ENCODE measurements at regions not wholly inside any gene's neighbourhood (a gene's known extent, or its start where the extent isn't known, plus 50 kb on each side); places are given as distances from the start of the nearest gene placed in this dataset.

GRCh38 chr4:41844327-41844726, 90.9 kb upstream of the TMEM33 start:
- no peak for DNase-seq

GRCh38 chr4:41839916-41840854, 91.7 kb upstream of the PHOX2B start:
- H3K4me3 ChIP-seq (ENCODE audit: insufficient read depth in 1 of 2, low read depth in 1 of 2, low read length in 2 of 2) = no peak overlapping the region
- no peak overlapping the region for H2AK5ac ChIP-seq (ENCODE audit: low read length, severe bottlenecking)
- H3K9me3 ChIP-seq (ENCODE audit: control insufficient read depth, low read length) = no peaks in the 10 kb centered on the region
- no peak overlapping the region for H3K23ac ChIP-seq (ENCODE audit: low read length in 2 of 2)
- no peak overlapping the region for H2AFZ ChIP-seq (ENCODE audit: low read depth, low read length)
- H3K4me2 ChIP-seq (ENCODE audit: low read length, poor library complexity, severe bottlenecking) = no peak overlapping the region
- DNase-seq = no peak
- no peaks in the 10 kb centered on the region for H3K79me1 ChIP-seq (replicated peaks; ENCODE audit: low read length, poor library complexity, severe bottlenecking)
- no peak overlapping the region for H3K18ac ChIP-seq (ENCODE audit: low read depth in 1 of 2, low read length in 2 of 2)
- no peak overlapping the region for H4K91ac ChIP-seq (ENCODE audit: low read length)
- no peak overlapping the region for H4K8ac ChIP-seq (ENCODE audit: low read length)
- H3K9ac ChIP-seq (ENCODE audit: low read length) = no peak overlapping the region
- H2BK5ac ChIP-seq (ENCODE audit: low read depth, low read length, poor library complexity, severe bottlenecking) = no peak overlapping the region
- H2BK120ac ChIP-seq (ENCODE audit: low read depth, low read length) = no peak overlapping the region
- no peak overlapping the region for H3K27ac ChIP-seq (ENCODE audit: low read length, poor library complexity, severe bottlenecking)
- peaks cover 0 to 12% of the 10 kb centered on the region in 2 experiments for H3K27me3 ChIP-seq (ENCODE audit: control insufficient read depth in 1 of 2, insufficient read depth in 1 of 2, low read length in 2 of 2)
- H3K14ac ChIP-seq (ENCODE audit: low read length in 2 of 2) = no peak overlapping the region
- no peak overlapping the region for H2BK12ac ChIP-seq (ENCODE audit: low read length in 2 of 2)
- no peaks in the 10 kb centered on the region for H3K4me1 ChIP-seq (ENCODE audit: control insufficient read depth, insufficient read depth, low read depth, low read length)
- no peak overlapping the region for H3K4ac ChIP-seq (ENCODE audit: low read depth in 1 of 2, low read length in 2 of 2)
- WGBS = 26% methylated on average over 7 of the region's 8 CpGs
- no peaks in the 10 kb centered on the region for H3K36me3 ChIP-seq (ENCODE audit: control insufficient read depth in 1 of 2, insufficient read depth in 2 of 2, low read depth in 1 of 2, low read length in 2 of 2)
- no peak overlapping the region for H2BK15ac ChIP-seq (ENCODE audit: low read depth, poor library complexity, severe bottlenecking)

More at GRCh38 chr4:41844327-41844726, 90.9 kb upstream of the TMEM33 start:
- H3K14ac ChIP-seq (ENCODE audit: low read length in 2 of 2) = no peak overlapping the region
- no peak overlapping the region for H4K8ac ChIP-seq (ENCODE audit: low read length)
- no peak overlapping the region for H2BK120ac ChIP-seq (ENCODE audit: low read depth, low read length)
- no peak overlapping the region for H2BK5ac ChIP-seq (ENCODE audit: low read depth, low read length, poor library complexity, severe bottlenecking)
- H3K79me1 ChIP-seq (replicated peaks; ENCODE audit: low read length, poor library complexity, severe bottlenecking) = no peaks in the 10 kb centered on the region
- no peak overlapping the region for H3K4me3 ChIP-seq (ENCODE audit: insufficient read depth in 1 of 2, low read depth in 1 of 2, low read length in 2 of 2)
- H4K91ac ChIP-seq (ENCODE audit: low read length) = no peak overlapping the region
- no peaks in the 10 kb centered on the region for H3K4me1 ChIP-seq (ENCODE audit: control insufficient read depth, insufficient read depth, low read depth, low read length)
- H3K18ac ChIP-seq (ENCODE audit: low read depth in 1 of 2, low read length in 2 of 2) = no peak overlapping the region
- H3K4ac ChIP-seq (ENCODE audit: low read depth in 1 of 2, low read length in 2 of 2) = no peak overlapping the region
- no peak overlapping the region for H2BK15ac ChIP-seq (ENCODE audit: low read depth, poor library complexity, severe bottlenecking)
- no peak overlapping the region for H2AK5ac ChIP-seq (ENCODE audit: low read length, severe bottlenecking)
- H3K9me3 ChIP-seq (ENCODE audit: control insufficient read depth, low read length) = no peaks in the 10 kb centered on the region
- H2AFZ ChIP-seq (ENCODE audit: low read depth, low read length) = no peak overlapping the region
- H2BK12ac ChIP-seq (ENCODE audit: low read length in 2 of 2) = no peak overlapping the region
- H3K27ac ChIP-seq (ENCODE audit: low read length, poor library complexity, severe bottlenecking) = no peak overlapping the region
- no peak overlapping the region for H3K23ac ChIP-seq (ENCODE audit: low read length in 2 of 2)
- no peak overlapping the region for H3K9ac ChIP-seq (ENCODE audit: low read length)
- no peaks in the 10 kb centered on the region for H3K36me3 ChIP-seq (ENCODE audit: control insufficient read depth in 1 of 2, insufficient read depth in 2 of 2, low read depth in 1 of 2, low read length in 2 of 2)
- H3K4me2 ChIP-seq (ENCODE audit: low read length, poor library complexity, severe bottlenecking) = no peak overlapping the region
- H3K27me3 ChIP-seq (ENCODE audit: control insufficient read depth in 1 of 2, insufficient read depth in 1 of 2, low read length in 2 of 2) = peaks cover 0 to 23% of the 10 kb centered on the region in 2 experiments

- peaks cover 0 to 5% of the 10 kb centered on the region in 2 experiments for H3K27me3 ChIP-seq (ENCODE audit: control insufficient read depth in 1 of 2, insufficient read depth in 1 of 2, low read length in 2 of 2)
- H3K4ac ChIP-seq (ENCODE audit: low read depth in 1 of 2, low read length in 2 of 2) = no peak overlapping the region
- no peak overlapping the region for H2AFZ ChIP-seq (ENCODE audit: low read depth, low read length)
- no peak overlapping the region for H4K91ac ChIP-seq (ENCODE audit: low read length)
- no peak overlapping the region for H4K8ac ChIP-seq (ENCODE audit: low read length)
- no peak overlapping the region for H3K4me3 ChIP-seq (ENCODE audit: insufficient read depth in 1 of 2, low read depth in 1 of 2, low read length in 2 of 2)
- no peak overlapping the region for H3K27ac ChIP-seq (ENCODE audit: low read length, poor library complexity, severe bottlenecking)
- H2BK5ac ChIP-seq (ENCODE audit: low read depth, low read length, poor library complexity, severe bottlenecking) = no peak overlapping the region
- no peak overlapping the region for H2AK5ac ChIP-seq (ENCODE audit: low read length, severe bottlenecking)
- no peak overlapping the region for H2BK12ac ChIP-seq (ENCODE audit: low read length in 2 of 2)
- DNase-seq = no peak
- H3K9me3 ChIP-seq (ENCODE audit: control insufficient read depth, low read length) = no peaks in the 10 kb centered on the region
- no peak overlapping the region for H3K9ac ChIP-seq (ENCODE audit: low read length)
- no peak overlapping the region for H3K14ac ChIP-seq (ENCODE audit: low read length in 2 of 2)
- no peaks in the 10 kb centered on the region for H3K4me1 ChIP-seq (ENCODE audit: control insufficient read depth, insufficient read depth, low read depth, low read length)
- no peaks in the 10 kb centered on the region for H3K36me3 ChIP-seq (ENCODE audit: control insufficient read depth in 1 of 2, insufficient read depth in 2 of 2, low read depth in 1 of 2, low read length in 2 of 2)
- no peak overlapping the region for H3K18ac ChIP-seq (ENCODE audit: low read depth in 1 of 2, low read length in 2 of 2)
- H2BK120ac ChIP-seq (ENCODE audit: low read depth, low read length) = no peak overlapping the region
- H2BK15ac ChIP-seq (ENCODE audit: low read depth, poor library complexity, severe bottlenecking) = no peak overlapping the region
- no peak overlapping the region for H3K23ac ChIP-seq (ENCODE audit: low read length in 2 of 2)
- H3K4me2 ChIP-seq (ENCODE audit: low read length, poor library complexity, severe bottlenecking) = no peak overlapping the region
- H3K79me1 ChIP-seq (replicated peaks; ENCODE audit: low read length, poor library complexity, severe bottlenecking) = no peaks in the 10 kb centered on the region
Observed at GRCh38 chr4:41838590-41838989, 90.1 kb upstream of the PHOX2B start.

GRCh38 chr4:41835321-41835995, 86.9 kb upstream of the PHOX2B start:
- H2AK5ac ChIP-seq (ENCODE audit: low read length, severe bottlenecking) = no peak overlapping the region
- no peak overlapping the region for H2BK12ac ChIP-seq (ENCODE audit: low read length in 2 of 2)
- H3K4me1 ChIP-seq (ENCODE audit: control insufficient read depth, insufficient read depth, low read depth, low read length) = no peaks in the 10 kb centered on the region
- H3K4ac ChIP-seq (ENCODE audit: low read depth in 1 of 2, low read length in 2 of 2) = no peak overlapping the region
- no peaks in the 10 kb centered on the region for H3K79me1 ChIP-seq (replicated peaks; ENCODE audit: low read length, poor library complexity, severe bottlenecking)
- H2BK5ac ChIP-seq (ENCODE audit: low read depth, low read length, poor library complexity, severe bottlenecking) = no peak overlapping the region
- no peak overlapping the region for H2BK120ac ChIP-seq (ENCODE audit: low read depth, low read length)
- H4K8ac ChIP-seq (ENCODE audit: low read length) = no peak overlapping the region
- no peak for DNase-seq
- no peak overlapping the region for H3K27ac ChIP-seq (ENCODE audit: low read length, poor library complexity, severe bottlenecking)
- H3K18ac ChIP-seq (ENCODE audit: low read depth in 1 of 2, low read length in 2 of 2) = no peak overlapping the region
- no peak overlapping the region for H2BK15ac ChIP-seq (ENCODE audit: low read depth, poor library complexity, severe bottlenecking)
- H3K23ac ChIP-seq (ENCODE audit: low read length in 2 of 2) = no peak overlapping the region
- H3K9ac ChIP-seq (ENCODE audit: low read length) = no peak overlapping the region
- no peaks in the 10 kb centered on the region for H3K9me3 ChIP-seq (ENCODE audit: control insufficient read depth, low read length)
- WGBS = 87% methylated on average over 3 of the region's 3 CpGs
- H3K4me3 ChIP-seq (ENCODE audit: insufficient read depth in 1 of 2, low read depth in 1 of 2, low read length in 2 of 2) = no peak overlapping the region
- H2AFZ ChIP-seq (ENCODE audit: low read depth, low read length) = no peak overlapping the region
- H3K4me2 ChIP-seq (ENCODE audit: low read length, poor library complexity, severe bottlenecking) = no peak overlapping the region
- peaks cover 0 to 4% of the 10 kb centered on the region in 2 experiments for H3K27me3 ChIP-seq (ENCODE audit: control insufficient read depth in 1 of 2, insufficient read depth in 1 of 2, low read length in 2 of 2)
- H3K36me3 ChIP-seq (ENCODE audit: control insufficient read depth in 1 of 2, insufficient read depth in 2 of 2, low read depth in 1 of 2, low read length in 2 of 2) = no peaks in the 10 kb centered on the region
- H3K14ac ChIP-seq (ENCODE audit: low read length in 2 of 2) = no peak overlapping the region
- H4K91ac ChIP-seq (ENCODE audit: low read length) = no peak overlapping the region

Data from mesenchymal stem cell (in vitro differentiated cells and primary cell).